ENCODE measurements at regions not wholly inside any gene's neighbourhood (a gene's known extent, or its start where the extent isn't known, plus 50 kb on each side); places are given as distances from the start of the nearest gene placed in this dataset.

DNA sequence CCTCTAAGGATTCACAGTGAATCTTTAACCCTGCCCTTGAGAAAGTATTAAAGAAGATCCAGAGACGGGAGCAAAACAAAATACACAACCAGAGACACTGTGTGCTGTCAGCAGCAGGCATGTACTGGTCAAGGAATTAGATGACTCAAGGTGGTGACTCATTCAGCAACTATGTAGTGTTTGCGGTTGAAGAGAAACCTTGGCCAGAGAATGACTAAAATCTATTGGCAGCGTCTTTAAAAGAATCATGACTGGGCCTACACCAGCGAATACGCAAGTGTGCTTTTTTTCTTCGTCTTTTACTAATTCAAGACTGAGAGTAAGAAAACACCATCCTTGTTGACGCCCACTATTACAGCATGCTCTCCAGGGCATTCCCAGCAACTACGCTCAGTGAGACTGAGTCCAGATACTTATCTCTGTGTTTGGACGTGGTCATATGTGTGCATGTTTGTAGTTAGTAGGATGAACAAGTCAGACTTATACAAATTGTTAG lies 72.4 kb upstream of the BACH2 start:
- Histone ChIP-seq H2AFZ (ENCODE audit: low read depth, low read length) (no peak overlapping the region), H3K9ac (replicated peaks; ENCODE audit: extremely low read depth, insufficient read depth, low read length) (peak overlapping the region; percentile 70)
- dilution Hi-C loops (cut with MboI; ENCODE audit: extremely low pct_ligation_motif_present, low sequenced_read_pairs) = no loop called here

DNA sequence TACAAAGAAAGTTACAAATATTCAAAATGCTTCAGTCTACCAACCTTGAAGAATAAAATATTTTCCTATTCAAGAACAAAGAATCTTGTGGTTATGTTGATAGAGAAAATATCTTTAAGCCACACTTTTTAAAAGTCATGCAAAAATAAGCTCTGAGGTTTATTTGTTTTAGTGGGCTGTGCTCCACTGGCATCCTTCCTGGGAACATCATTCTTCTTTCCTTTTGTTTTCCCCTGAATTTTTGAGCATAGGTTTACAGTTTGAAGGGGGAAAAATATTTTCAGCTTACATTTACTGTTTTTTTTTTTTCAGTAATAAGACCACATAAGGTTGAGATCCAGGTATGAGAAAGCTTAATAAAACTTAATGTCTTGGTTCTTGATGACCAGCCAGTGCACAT lies 72.0 kb upstream of the BACH2 start:
- TF ChIP-seq POLR2AphosphoS5 (IDR thresholded peaks at IDR 0.05; ENCODE audit: insufficient read depth, low read depth, low read length) = no peak
- TF ChIP-seq FOS (IDR thresholded peaks at IDR 0.05; ENCODE audit: borderline replicate concordance, insufficient read depth, low read length) = no peak
- TF ChIP-seq EZH2 (IDR thresholded peaks at IDR 0.05; ENCODE audit: borderline replicate concordance, low read depth, low read length, severe bottlenecking) = no peak
- no peak for TF ChIP-seq MYC (IDR thresholded peaks at IDR 0.05; ENCODE audit: low read depth, low read length)
- TF ChIP-seq GATA2 (IDR thresholded peaks at IDR 0.05; ENCODE audit: insufficient read depth, insufficient read length, low read depth, low read length) = no peak
- TF ChIP-seq JUN (IDR thresholded peaks at IDR 0.05; ENCODE audit: borderline replicate concordance, insufficient read depth, insufficient read length, low read depth) = no peak
- TF ChIP-seq, protein P1, sequence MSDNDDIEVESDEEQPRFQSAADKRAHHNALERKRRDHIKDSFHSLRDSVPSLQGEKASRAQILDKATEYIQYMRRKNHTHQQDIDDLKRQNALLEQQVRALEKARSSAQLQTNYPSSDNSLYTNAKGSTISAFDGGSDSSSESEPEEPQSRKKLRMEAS (IDR thresholded peaks at IDR 0.05; ENCODE audit: insufficient read depth, insufficient read length) = no peak
- TF ChIP-seq, protein P2, sequence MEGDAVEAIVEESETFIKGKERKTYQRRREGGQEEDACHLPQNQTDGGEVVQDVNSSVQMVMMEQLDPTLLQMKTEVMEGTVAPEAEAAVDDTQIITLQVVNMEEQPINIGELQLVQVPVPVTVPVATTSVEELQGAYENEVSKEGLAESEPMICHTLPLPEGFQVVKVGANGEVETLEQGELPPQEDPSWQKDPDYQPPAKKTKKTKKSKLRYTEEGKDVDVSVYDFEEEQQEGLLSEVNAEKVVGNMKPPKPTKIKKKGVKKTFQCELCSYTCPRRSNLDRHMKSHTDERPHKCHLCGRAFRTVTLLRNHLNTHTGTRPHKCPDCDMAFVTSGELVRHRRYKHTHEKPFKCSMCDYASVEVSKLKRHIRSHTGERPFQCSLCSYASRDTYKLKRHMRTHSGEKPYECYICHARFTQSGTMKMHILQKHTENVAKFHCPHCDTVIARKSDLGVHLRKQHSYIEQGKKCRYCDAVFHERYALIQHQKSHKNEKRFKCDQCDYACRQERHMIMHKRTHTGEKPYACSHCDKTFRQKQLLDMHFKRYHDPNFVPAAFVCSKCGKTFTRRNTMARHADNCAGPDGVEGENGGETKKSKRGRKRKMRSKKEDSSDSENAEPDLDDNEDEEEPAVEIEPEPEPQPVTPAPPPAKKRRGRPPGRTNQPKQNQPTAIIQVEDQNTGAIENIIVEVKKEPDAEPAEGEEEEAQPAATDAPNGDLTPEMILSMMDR (IDR thresholded peaks at IDR 0.05; ENCODE audit: extremely low read depth in 1 of 2, insufficient read depth in 1 of 2, low read depth in 1 of 2, low read length in 2 of 2) = no peak
- TF ChIP-seq POLR2A (IDR thresholded peaks at IDR 0.05; ENCODE audit: low read depth, low read length) = no peak
- Histone ChIP-seq H3K27me3 (ENCODE audit: control insufficient read depth in 2 of 2, insufficient read depth in 2 of 2, low read length in 2 of 2) (no peaks in the 10 kb centered on the region), H3K4me1 (ENCODE audit: control insufficient read depth, extremely low read depth, insufficient read depth, low read length) (peaks cover 16% of the 10 kb centered on the region), H3K9me3 (replicated peaks; ENCODE audit: control insufficient read depth, insufficient read depth, low read length) (no peaks in the 10 kb centered on the region), H3K27ac (ENCODE audit: insufficient read depth, low read depth, low read length) (peak overlapping the region; percentile 78), H3K36me3 (ENCODE audit: control insufficient read depth in 2 of 2, extremely low read depth in 1 of 2, insufficient read depth in 2 of 2, low read length in 2 of 2) (no peaks in the 10 kb centered on the region), H3K79me2 (ENCODE audit: control insufficient read depth, insufficient read depth, low read length) (no peaks in the 10 kb centered on the region), H2AFZ (ENCODE audit: low read depth, low read length) (no peak overlapping the region), H3K9me1 (replicated peaks; ENCODE audit: control insufficient read depth, extremely low read depth, insufficient read depth, low read length) (no peaks in the 10 kb centered on the region), H4K20me1 (replicated peaks; ENCODE audit: control insufficient read depth, extremely low read depth, insufficient read depth, low read length) (no peaks in the 10 kb centered on the region), H3K9ac (replicated peaks; ENCODE audit: extremely low read depth, insufficient read depth, low read length) (peak overlapping the region; percentile 70), H3K4me2 (ENCODE audit: insufficient read depth, low read length) (peak overlapping the region; percentile 59), H3K4me3 (replicated peaks in 1 of 3; ENCODE audit: insufficient read depth in 1 of 3, low read depth in 1 of 3, low read length in 3 of 3) (peak overlapping the region in 1 of 3 experiments; percentile 12)
- intact Hi-C loops (cut with micrococcal nuclease) (no loop called here), dilution Hi-C loops (cut with MboI; ENCODE audit: extremely low pct_ligation_motif_present, low sequenced_read_pairs) (no loop called here)
- ChIA-PET CTCF (interaction anchor here (0.8 to 1.4 kb wide), 8 partner anchors 8 to 428 kb away, joined by 3 to 8 read pairs (median 4); no protein-coding TSS in a partner anchor), POLR2A (interaction anchor here (0.6 kb wide), 1 partner anchor 150 kb away, joined by 5 read pairs; no protein-coding TSS in a partner anchor)
- FAIRE-seq (no peak), DNase-seq (ENCODE audit: low read depth, low spot score) (no peak)
- BruUV-seq (replicated peaks) = TSS peak; percentile 96

More for the DNA sequence above, 72.4 kb upstream of the BACH2 start:
- H3K79me2 ChIP-seq (ENCODE audit: control insufficient read depth, insufficient read depth, low read length) = no peaks in the 10 kb centered on the region
- H3K27me3 ChIP-seq (ENCODE audit: control insufficient read depth in 2 of 2, insufficient read depth in 2 of 2, low read length in 2 of 2) = no peaks in the 10 kb centered on the region
- H4K20me1 ChIP-seq (replicated peaks; ENCODE audit: control insufficient read depth, extremely low read depth, insufficient read depth, low read length) = no peaks in the 10 kb centered on the region
- ChIA-PET POLR2A (no interaction called here), CTCF (interaction anchor here (0.8 to 1.4 kb wide), 8 partner anchors 8 to 429 kb away, joined by 3 to 8 read pairs (median 4); no protein-coding TSS in a partner anchor)
- intact Hi-C loops (cut with micrococcal nuclease) = loop anchor here (1.0 kb wide), 4 partner anchors 73 to 360 kb away; partner anchors contain the start of gene BACH2
- H3K4me2 ChIP-seq (ENCODE audit: insufficient read depth, low read length) = peak overlapping the region; percentile 59
- peak overlapping the region; percentile 78 for H3K27ac ChIP-seq (ENCODE audit: insufficient read depth, low read depth, low read length)
- no TSS peak for BruUV-seq (replicated peaks)
- H3K9me3 ChIP-seq (replicated peaks; ENCODE audit: control insufficient read depth, insufficient read depth, low read length) = no peaks in the 10 kb centered on the region
- DNase-seq (ENCODE audit: low read depth, low spot score) (peak; percentile 98), FAIRE-seq (peak; percentile 100)
- peaks cover 16% of the 10 kb centered on the region for H3K4me1 ChIP-seq (ENCODE audit: control insufficient read depth, extremely low read depth, insufficient read depth, low read length)
- peak overlapping the region in 1 of 3 experiments; percentile 12 for H3K4me3 ChIP-seq (replicated peaks in 1 of 3; ENCODE audit: insufficient read depth in 1 of 3, low read depth in 1 of 3, low read length in 3 of 3)
- no peaks in the 10 kb centered on the region for H3K9me1 ChIP-seq (replicated peaks; ENCODE audit: control insufficient read depth, extremely low read depth, insufficient read depth, low read length)
- no peaks in the 10 kb centered on the region for H3K36me3 ChIP-seq (ENCODE audit: control insufficient read depth in 2 of 2, extremely low read depth in 1 of 2, insufficient read depth in 2 of 2, low read length in 2 of 2)
- TF ChIP-seq FOS (IDR thresholded peaks at IDR 0.05; ENCODE audit: borderline replicate concordance, insufficient read depth, low read length) = peak; percentile 99
- TF ChIP-seq EZH2 (IDR thresholded peaks at IDR 0.05; ENCODE audit: borderline replicate concordance, low read depth, low read length, severe bottlenecking) = no peak
- peak; percentile 100 for TF ChIP-seq JUN (IDR thresholded peaks at IDR 0.05; ENCODE audit: borderline replicate concordance, insufficient read depth, insufficient read length, low read depth)
- peak; percentile 75 for TF ChIP-seq POLR2AphosphoS5 (IDR thresholded peaks at IDR 0.05; ENCODE audit: insufficient read depth, low read depth, low read length)
- TF ChIP-seq GATA2 (IDR thresholded peaks at IDR 0.05; ENCODE audit: insufficient read depth, insufficient read length, low read depth, low read length) = peak; percentile 93

Measured in endothelial cell of umbilical vein (primary cell).